ENCODE measurements at regions not wholly inside any gene's neighbourhood (a gene's known extent, or its start where the extent isn't known, plus 50 kb on each side); places are given as distances from the start of the nearest gene placed in this dataset.

DNA sequence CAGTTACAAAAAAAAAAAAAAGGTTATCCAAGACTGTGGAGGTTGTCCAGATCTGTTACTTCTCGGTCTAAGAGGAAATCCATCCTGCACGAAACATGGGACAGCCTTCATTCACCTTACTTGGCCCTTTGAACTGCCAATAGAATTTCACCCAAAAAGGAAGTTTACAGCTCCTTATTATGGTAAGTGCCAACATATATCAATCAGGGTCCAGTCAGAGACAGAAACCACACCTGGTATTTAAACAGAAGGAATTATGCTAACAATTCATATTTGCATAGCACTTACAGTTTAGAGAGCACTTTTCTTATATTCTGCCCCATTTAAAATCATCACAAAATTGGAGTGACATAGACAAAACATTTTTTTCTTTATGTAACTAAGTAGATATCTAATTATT, 93.6 kb upstream of the PTPN3 start:
- no peak for DNase-seq
- in situ Hi-C loops (cut with MboI; ENCODE audit: low pct_unique_long_range_greater_than_20kb, low sequenced_read_pairs), result no loop called here

DNA sequence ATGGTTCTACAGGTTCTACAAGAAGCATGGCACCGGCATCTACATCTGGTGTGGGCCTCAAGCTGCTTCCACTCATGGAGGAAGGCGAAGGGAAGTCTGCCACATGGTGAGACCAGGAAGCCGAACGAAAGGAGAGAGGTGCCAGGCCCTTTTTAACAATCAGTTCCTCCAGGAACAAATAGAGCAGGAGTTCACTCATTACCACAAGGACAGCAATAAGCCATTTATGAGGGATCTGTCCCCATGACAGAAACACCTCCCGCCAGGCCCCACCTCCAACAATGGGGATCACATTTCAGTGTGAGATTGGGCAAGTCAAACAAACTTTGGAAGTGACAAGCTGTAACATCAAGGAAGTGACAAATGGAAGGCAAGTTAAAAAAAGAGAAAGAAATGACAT, 95.5 kb upstream of the PTPN3 start:
- in situ Hi-C loops (cut with MboI; ENCODE audit: low pct_unique_long_range_greater_than_20kb, low sequenced_read_pairs), result no loop called here
- no peak for DNase-seq

DNA sequence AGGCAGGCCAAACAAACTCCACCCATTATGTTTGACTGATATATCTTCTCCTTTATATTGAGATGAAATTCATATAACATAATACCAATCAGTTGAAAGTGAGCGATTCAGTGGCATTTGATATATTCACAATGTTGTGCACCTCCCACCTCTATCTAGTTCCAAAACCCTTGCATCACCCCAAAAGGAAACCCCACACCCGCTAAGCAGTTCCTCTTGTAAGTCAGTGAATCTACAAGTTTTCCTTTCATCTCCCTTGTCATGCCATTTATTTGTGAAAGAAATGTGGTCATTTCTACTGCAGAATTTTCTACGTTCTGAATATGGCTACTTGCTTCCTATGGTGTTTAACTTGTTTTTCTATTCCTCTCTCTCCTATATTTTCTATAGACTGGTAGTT, 99.4 kb upstream of the PTPN3 start:
- no peak for DNase-seq
- in situ Hi-C loops (cut with MboI; ENCODE audit: low pct_unique_long_range_greater_than_20kb, low sequenced_read_pairs), result no loop called here

DNA sequence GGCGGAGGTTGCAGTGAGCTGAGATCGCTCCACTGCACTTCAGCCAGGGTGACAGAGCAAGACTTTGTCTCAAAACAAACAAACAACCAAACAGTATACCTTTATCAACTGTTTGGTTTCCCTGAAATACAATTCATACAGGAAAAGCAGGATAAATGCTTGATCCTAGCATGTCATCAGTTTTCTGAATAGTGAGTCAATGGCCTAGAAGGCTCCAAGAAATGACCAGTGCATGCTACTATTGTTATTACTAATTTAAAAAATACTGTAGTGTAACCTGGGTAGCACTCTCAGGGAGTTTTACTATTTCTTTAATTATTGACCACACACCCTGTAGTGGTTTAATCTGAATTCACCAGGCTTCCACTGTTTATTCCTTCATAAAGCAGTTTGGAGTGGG, 101.0 kb upstream of the PTPN3 start:
- in situ Hi-C loops (cut with MboI; ENCODE audit: low pct_unique_long_range_greater_than_20kb, low sequenced_read_pairs), result no loop called here
- no peak for DNase-seq

DNA sequence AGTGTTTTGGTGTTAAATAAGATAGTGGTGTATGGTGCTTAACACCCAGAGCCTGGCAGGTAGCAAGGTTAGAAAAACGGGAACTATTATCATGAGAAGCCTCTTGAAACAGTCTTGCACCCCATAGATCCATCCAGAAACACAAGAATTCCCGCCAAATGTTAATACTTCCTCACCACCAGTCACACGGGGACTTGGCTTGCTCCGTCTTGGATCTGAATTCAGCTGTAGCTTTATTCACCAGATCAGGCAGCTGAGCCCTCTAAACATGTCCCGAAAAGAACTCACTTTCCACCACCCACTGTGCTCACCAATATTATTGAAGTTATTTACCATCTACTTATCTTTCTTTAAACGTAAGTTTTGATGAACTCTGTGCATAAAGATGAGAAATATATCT, 101.6 kb upstream of the PTPN3 start:
- in situ Hi-C loops (cut with MboI; ENCODE audit: low pct_unique_long_range_greater_than_20kb, low sequenced_read_pairs), result no loop called here
- DNase-seq, result no peak

DNA sequence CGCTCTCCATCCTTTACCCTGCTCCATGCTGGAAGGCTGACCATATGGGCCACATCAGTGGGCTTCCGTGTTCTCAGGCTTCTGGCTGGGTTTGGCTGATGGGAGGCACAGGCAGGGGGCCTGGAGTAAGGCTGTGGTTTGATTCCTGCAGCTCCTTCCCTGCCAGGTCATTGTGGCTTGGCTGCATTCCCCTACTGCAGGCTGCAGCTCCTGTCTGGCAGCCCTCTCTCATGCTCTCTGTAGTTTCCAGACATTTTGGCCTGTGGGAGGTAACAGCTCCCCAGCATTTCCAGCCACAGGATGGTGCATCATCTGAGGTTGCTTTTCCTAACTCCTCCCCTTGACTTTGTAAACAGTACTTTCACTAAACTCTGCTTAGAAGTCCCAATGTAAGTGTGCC, 102.0 kb upstream of the PTPN3 start:
- in situ Hi-C loops (cut with MboI; ENCODE audit: low pct_unique_long_range_greater_than_20kb, low sequenced_read_pairs), result no loop called here

DNA sequence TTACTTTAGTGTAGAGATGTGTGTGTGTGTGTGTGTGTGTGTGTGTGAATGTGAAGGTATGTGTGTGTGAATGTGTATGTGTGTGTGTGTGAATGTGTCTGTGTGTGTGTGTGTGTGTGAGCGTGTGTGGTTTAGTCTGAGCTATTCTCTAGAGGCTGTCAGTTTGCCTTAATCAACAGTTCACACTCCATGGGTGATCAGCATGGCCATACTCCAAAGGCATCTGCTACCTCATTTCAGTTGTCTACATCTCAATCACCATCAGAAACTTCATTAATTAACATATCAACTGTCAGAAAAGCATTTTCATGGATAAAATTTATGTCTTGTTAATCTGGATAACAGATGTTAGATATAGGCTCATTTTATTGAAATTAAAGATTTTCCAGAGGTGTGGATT, 103.1 kb upstream of the PTPN3 start:
- no peak for DNase-seq
- in situ Hi-C loops (cut with MboI; ENCODE audit: low pct_unique_long_range_greater_than_20kb, low sequenced_read_pairs), result no loop called here

More for the DNA sequence above, 102.0 kb upstream of the PTPN3 start:
- peak; percentile 1 for DNase-seq

DNA sequence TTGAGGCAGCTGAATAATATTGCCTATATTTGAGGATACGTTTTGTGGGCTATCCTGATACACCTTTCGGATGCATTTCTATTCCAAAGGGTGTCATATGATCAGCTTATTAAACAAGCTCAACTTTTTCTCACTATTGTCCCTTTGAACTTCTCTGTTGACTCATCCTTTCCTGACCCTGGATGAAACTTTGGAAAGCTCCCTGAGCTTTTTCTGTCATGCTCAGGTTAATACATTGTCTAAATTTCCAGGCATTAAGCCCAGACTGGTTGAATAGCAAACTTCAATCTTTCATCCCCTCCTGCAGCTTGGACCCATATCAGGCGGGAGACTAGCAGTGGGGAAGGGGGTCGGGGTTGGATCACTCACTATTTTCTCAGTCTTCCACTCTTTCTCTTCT, 104.9 kb upstream of the PTPN3 start:
- no peak for DNase-seq
- in situ Hi-C loops (cut with MboI; ENCODE audit: low pct_unique_long_range_greater_than_20kb, low sequenced_read_pairs), result no loop called here

DNA sequence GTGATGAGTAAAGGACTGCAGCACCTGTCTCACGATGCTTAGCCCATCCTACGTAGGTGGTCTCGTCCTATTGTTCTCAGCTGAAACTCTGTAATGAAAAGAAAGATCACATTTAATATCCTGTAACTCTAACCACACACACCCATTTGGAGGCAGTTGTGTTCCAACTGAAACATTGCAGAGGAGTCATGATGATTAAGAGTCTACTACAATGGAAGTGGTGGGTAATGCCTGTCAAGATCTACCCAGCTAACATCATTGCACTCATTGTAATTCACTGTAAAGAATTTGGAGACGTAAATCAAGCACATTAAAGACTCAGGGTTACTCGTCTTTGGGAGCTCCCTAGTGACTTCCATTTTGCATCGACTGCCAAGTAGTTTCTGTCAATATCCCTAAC, 106.0 kb upstream of the PTPN3 start:
- in situ Hi-C loops (cut with MboI; ENCODE audit: low pct_unique_long_range_greater_than_20kb, low sequenced_read_pairs), result no loop called here
- no peak for DNase-seq

DNA sequence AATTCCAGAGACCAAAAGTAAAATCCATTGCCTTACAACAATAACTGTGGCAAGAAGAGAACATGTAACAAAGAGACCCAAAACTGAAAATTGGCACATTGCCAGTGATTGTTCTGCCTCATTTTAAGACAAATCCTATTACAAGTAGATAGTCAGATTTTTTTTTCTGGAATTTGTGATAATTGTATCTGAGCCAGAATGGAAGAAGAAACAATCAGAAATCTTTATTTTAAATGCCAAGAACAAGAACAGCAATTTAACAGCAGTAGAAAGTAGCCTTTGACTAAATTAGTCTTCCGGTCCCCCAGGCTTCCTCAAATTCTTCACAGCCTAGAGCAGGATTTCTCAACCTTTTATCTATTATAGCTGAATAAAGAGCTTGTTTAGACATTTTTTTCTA, 106.7 kb upstream of the PTPN3 start:
- in situ Hi-C loops (cut with MboI; ENCODE audit: low pct_unique_long_range_greater_than_20kb, low sequenced_read_pairs), result no loop called here
- no peak for DNase-seq

DNA sequence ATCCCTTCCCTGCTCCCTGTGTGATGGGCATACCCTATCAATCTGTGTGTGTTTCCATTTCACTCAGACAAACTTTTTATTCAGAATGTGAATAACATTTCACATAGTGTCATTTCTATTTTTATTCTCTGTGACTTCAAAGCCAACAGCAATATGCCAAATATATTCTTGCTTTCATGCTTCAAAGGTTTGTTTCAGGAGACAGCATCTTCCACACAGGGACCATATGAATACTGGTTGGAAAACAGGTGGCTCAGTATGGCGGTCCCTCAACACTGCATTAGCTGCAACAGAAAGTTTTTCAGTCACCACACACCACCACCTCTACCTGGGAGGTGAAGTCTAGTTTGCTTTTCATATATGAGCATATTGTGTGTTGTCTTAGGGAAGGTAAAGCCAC, 111.0 kb upstream of the PTPN3 start:
- no peak for DNase-seq
- in situ Hi-C loops (cut with MboI; ENCODE audit: low pct_unique_long_range_greater_than_20kb, low sequenced_read_pairs), result no loop called here

DNA sequence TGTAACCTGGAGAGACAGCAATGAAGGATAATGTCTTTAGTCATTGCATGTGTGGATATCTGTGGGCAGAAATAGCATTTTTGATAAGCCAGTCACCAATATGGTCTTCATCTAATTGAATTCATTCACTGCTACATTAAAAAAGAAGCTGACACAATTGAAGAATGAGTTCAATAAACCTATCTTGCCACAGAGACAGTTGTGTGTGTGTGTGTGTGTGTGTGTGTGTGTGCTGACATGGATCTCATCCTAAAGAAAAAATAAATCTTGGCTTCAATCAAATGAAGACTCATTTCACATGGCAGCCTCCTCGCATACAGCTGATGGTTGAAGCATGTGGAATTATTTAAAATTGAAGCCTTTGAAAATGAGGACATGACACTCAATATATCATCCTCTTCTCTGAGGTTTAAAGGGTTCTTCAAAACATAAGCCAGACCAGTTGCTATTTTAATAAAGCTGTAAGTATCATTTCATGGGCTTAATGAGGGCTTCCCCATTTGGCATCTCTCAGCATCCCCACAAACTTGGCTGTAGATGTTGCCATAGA, 118.5 kb upstream of the PTPN3 start:
- in situ Hi-C loops (cut with MboI; ENCODE audit: low pct_unique_long_range_greater_than_20kb, low sequenced_read_pairs), result no loop called here
- DNase-seq, result no peak

DNA sequence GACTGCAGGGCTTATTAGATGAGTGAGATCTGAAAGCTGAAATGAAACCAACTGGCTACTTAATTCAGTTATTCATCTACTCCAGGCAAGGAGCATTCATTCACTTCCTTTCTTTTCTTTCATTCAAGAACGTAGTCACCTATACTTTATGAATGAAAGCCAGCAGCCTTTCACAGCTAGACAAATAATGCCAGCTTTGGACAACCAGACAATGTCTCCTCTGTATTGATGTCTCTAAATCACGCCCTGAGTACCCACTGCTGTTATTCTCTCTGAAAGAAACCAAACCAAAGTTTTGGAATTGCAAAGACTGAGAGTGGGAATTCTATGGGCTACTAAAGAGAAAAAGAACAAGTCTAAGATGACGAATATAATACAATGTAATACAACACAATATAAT, 121.2 kb upstream of the PTPN3 start:
- no peak for DNase-seq
- in situ Hi-C loops (cut with MboI; ENCODE audit: low pct_unique_long_range_greater_than_20kb, low sequenced_read_pairs), result no loop called here

DNA sequence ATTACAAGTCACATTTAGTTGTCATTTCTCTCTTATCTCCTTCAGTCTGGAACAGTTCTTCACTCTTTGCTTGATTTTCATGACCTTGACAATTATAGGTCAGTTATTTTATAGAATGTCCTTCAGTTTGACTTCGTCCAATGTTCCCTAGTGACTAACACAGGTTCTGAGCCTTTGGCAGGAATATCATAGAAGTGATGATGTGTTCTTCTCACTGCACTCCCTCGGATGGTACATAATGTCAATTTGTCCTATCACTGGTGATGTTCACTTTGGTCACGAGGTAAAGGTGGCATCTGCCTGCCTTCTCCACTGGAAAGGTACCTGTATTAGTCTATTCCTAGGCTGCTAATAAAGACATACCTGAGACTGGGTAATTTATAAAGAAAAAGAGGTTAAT, 126.0 kb upstream of the PTPN3 start:
- DNase-seq, result no peak
- in situ Hi-C loops (cut with MboI; ENCODE audit: low pct_unique_long_range_greater_than_20kb, low sequenced_read_pairs), result no loop called here

DNA sequence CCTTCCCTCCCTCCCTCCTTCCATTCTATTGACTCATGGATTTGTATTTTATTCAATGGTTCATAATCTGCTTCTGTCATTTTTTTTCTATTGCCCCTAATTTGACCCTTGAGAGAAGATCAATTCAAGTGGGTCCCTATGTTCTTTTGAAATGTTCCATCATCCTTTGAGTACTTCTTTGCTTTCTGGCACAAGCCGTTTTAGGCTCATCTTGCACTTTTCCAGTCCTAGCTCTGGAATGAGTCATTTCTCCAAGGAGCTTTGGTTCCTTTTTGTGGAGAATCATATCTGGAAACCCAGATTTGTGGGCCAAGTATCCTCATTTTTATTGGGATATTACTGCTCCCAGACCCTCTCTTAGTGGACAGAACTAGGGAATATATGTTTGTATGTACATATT, 126.8 kb upstream of the PTPN3 start:
- DNase-seq, result no peak
- in situ Hi-C loops (cut with MboI; ENCODE audit: low pct_unique_long_range_greater_than_20kb, low sequenced_read_pairs), result no loop called here

DNA sequence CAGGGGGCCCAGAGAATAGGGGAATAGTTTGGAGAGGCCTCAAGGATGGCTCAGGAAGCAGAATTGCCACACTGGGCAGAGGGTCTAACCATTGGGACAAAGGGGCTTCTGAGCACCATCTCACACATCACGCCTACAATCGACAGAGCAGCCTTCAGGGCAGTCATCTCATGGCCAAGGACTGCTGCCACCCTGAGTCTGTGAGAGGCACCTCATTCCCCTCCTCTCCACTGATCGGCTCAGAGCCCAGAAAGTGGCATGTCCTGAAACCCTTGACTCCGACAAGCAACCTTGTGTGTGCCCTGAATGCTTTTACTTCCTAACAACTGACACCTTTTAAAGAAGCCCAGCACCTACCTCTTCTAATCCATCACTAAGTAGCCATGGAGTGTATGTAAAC, 128.9 kb upstream of the PTPN3 start:
- in situ Hi-C loops (cut with MboI; ENCODE audit: low pct_unique_long_range_greater_than_20kb, low sequenced_read_pairs), result no loop called here
- no peak for DNase-seq

DNA sequence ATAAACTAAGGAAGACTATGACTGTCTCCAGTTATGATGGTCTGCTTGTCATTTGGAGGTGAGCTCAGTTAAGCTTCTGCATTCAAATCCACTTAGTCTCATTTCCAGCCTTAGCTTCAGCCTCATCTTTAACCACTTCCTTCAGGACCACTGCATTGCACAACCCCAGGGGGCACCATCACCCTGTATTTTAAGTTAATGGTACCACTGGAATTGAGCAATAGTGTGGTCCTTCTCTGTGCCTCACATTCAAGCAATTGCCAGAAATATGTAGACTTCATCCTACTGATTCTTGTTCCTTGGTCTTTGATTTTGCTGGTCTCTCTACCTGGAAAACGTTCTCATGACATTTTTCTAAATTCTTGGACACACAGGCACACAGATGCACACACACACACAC, 131.5 kb upstream of the PTPN3 start:
- DNase-seq, result no peak
- in situ Hi-C loops (cut with MboI; ENCODE audit: low pct_unique_long_range_greater_than_20kb, low sequenced_read_pairs), result no loop called here

DNA sequence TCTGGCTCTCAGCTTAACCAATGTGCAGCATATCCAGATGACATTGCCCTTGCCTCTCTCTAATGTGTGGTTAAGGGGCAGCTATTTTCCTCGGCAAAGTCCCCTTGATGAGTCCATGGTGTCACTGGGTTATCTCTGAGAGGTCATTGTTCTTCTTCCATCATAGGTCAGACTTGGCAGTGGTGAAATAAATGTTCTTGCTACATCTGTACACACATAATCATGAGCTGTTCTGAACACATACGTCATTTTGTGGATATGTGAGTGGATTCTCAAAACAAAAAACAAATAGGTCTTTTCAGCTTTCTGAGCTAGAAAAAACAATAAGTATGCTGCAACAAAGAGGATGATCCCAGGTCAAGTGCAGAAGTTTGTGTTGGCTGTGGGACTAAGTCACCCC, 134.7 kb upstream of the PTPN3 start:
- no peak for DNase-seq
- in situ Hi-C loops (cut with MboI; ENCODE audit: low pct_unique_long_range_greater_than_20kb, low sequenced_read_pairs), result no loop called here

DNA sequence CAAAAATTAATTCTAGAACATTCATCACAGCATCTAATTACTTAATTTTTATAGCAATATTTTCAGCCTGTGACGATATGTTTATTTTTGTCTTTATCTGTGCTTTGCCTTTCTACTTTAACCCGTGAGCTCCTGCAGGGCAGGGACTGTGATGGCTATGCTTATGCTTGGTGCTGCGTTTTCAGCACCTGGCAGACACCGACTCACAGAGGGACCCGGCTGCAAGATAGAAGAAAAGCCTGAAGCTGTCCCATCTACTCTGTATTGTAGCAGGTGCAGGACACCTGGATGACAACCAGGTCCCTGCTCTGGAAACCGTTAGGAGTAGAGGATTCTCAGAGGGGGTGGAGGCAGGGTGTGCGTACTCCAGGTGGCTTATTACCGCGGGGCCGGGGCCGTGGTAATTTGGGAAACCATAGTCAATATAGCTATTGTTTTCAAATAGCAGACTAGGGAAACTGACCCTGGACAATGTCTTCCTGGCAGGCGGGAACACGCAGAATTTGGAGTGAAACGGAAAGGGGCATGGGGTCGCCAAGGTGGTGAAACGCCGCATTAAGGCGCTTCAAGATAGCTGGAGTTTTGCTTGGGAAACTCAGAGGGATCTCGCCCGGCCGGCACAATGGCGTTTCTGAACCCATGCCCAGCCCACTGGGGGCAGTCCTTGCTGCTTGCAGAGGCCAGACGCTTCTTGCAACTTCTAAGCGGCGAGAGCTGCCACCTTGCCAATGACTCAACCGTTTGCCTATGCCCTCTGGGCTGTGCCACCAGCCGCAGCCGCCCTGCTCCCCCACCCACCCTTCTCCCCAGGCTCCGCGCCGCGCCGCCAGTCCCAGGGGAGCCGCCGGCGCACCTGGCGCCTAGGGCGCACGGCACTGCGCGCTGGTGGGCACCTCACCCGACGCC, 140.1 kb upstream of the PALM2AKAP2 start:
- in situ Hi-C loops (cut with MboI; ENCODE audit: low pct_unique_long_range_greater_than_20kb, low sequenced_read_pairs), result no loop called here
- no peak for DNase-seq

DNA sequence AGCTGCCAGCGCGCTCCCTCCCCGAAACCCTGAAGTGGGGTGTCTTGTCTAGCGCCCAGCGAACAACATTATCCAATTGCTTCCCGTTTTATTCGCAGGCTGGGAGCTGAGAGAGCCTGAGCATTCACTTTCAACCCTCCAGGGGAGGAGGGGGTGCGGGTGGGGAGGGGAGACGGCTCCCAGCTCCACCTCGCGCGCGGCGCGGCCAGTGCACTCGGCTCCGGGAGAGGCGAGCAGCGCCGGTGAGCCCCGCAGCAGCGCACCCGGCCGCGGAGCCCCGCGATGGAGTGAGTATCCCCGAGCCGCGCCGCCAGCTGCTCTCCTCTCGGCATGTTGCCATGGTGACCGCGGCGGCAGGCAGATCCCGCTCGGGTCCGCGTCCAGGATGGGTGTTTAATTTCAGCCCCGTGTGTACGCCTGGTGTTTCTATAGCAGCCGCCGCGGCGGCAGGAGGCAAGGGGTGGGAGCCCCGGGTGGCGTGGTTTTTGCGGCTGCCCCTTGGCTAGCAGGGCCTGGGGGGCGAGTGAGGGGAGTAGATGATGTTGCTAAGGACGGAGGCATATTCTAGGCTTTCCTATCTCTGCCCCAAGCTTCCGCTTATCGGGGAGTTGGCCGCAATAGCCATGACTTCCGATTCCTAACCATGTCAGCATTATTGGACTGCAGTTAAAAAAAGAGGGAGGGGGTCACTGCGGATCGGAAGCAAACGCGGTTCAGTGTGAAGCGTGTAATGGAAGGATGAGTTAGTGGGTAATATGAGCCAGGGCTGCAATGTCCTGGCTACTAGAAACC, 139.2 kb upstream of the PALM2AKAP2 start:
- peak; percentile 34 for DNase-seq
- in situ Hi-C loops (cut with MboI; ENCODE audit: low pct_unique_long_range_greater_than_20kb, low sequenced_read_pairs), result no loop called here

DNA sequence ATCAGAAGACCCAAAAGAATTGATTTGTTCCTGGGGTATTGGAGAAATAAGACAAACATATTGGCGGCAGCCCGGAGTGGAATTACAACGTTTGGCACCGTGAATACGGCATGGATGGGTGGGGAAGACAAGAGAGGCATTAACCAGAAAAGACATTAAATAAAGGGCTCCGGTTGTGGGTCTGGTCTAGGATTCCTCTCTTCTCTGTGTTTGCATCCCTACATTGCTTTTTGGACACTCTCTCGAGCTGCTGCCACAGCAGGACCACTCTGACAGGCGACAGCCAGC, 138.7 kb upstream of the PALM2AKAP2 start:
- DNase-seq, result no peak
- in situ Hi-C loops (cut with MboI; ENCODE audit: low pct_unique_long_range_greater_than_20kb, low sequenced_read_pairs), result no loop called here
